IMR-90 (cell line): ENCODE measurements at regions not wholly inside any gene's neighbourhood (a gene's known extent, or its start where the extent isn't known, plus 50 kb on each side); places are given as distances from the start of the nearest gene placed in this dataset.

Source experiments
- ATAC-seq: fragments of 200-7000 bp; cut with Tn5 transposase; 2 replicates; pipeline ENCODE4 v1.9.1; 2020; ENCODE audit warnings: low read depth, mild to moderate bottlenecking, moderate library complexity
- BruUV-seq: library from RNA; stranded (reverse); fragments of 400-500 nt; replicated peaks from 2 replicates; lab custom pipeline; 2021; lab: Mats Ljungman, UMichigan
- CTCF ChIA-PET: fragments of 300-600 bp; formaldehyde crosslinking; extraction: SDS; loops from one replicate; lab custom pipeline; 2021; ENCODE audit warnings: antibody characterized with exemption; lab: Yijun Ruan, JAX
- POLR2A ChIA-PET: fragments of 300-600 bp; sonication (Branson Sonifier 250); formaldehyde crosslinking; loops from one replicate; lab custom pipeline; 2022; ENCODE audit warnings: antibody characterized with exemption; ENCODE audit not compliant: unreplicated experiment; lab: Charles Lee
- DNase-seq: peaks from one replicate; pipeline ENCODE4 v3.0.0; 2013
- H2AFZ ChIP-seq: replicated peaks from 2 replicates; pipeline ENCODE3; 2013; ENCODE audit warnings: low read length, mild to moderate bottlenecking; ENCODE audit not compliant: poor library complexity
- H2AK5ac ChIP-seq: 2 replicates; pipeline ENCODE4 v1.6.1; 2013; ENCODE audit warnings: low read depth, low read length, inconsistent platforms
- H2AK9ac ChIP-seq: replicated peaks from 2 replicates; pipeline ENCODE3; 2013; ENCODE audit warnings: mild to moderate bottlenecking, low read depth, low read length, moderate library complexity; ENCODE audit not compliant: poor library complexity
- H2BK120ac ChIP-seq: 2 replicates; pipeline ENCODE4 v1.6.1; 2013; ENCODE audit warnings: low read depth, low read length, inconsistent platforms
- H2BK15ac ChIP-seq: 3 replicates; pipeline ENCODE4 v1.6.1; 2013; ENCODE audit warnings: low read depth, low read length, inconsistent platforms
- H2BK20ac ChIP-seq: 2 replicates; pipeline ENCODE4 v1.6.1; 2013; ENCODE audit warnings: low read depth, mild to moderate bottlenecking, inconsistent platforms, low read length, moderate library complexity
- H2BK5ac ChIP-seq: 2 replicates; pipeline ENCODE4 v1.6.1; 2013; ENCODE audit warnings: mild to moderate bottlenecking, low read depth, low read length, inconsistent platforms; ENCODE audit not compliant: poor library complexity, severe bottlenecking
- H3K14ac ChIP-seq: replicated peaks from 2 replicates; pipeline ENCODE4 v1.6.1; 2013; ENCODE audit warnings: low read depth, low read length, inconsistent platforms
- H3K18ac ChIP-seq: 2 replicates; pipeline ENCODE4 v1.6.1; 2013; ENCODE audit warnings: low read depth, low read length, control low read depth
- H3K23ac ChIP-seq: 2 replicates; pipeline ENCODE4 v1.6.1; 2013; ENCODE audit warnings: low read depth, low read length, inconsistent platforms
- H3K27ac ChIP-seq: 2 replicates; pipeline ENCODE4 v1.5.1; 2013; ENCODE audit warnings: mild to moderate bottlenecking, control low read depth, low read length; ENCODE audit not compliant: insufficient read depth
- H3K27me3 ChIP-seq: 2 replicates; pipeline ENCODE4 v1.6.1; 2013; ENCODE audit warnings: low read length; ENCODE audit not compliant: control insufficient read depth, insufficient read depth
- H3K36me3 ChIP-seq: 2 replicates; pipeline ENCODE4 v1.6.1; 2013; ENCODE audit warnings: low read length, mixed read lengths; ENCODE audit not compliant: control insufficient read depth, insufficient read depth
- H3K4ac ChIP-seq: 2 replicates; pipeline ENCODE4 v1.6.1; 2013; ENCODE audit warnings: low read depth, low read length, inconsistent platforms
- H3K4me1 ChIP-seq: 2 replicates; pipeline ENCODE4 v1.6.1; 2013; ENCODE audit warnings: low read length, mixed read lengths; ENCODE audit not compliant: control insufficient read depth, insufficient read depth
- H3K4me2 ChIP-seq: 2 replicates; pipeline ENCODE4 v1.6.1; 2013; ENCODE audit warnings: low read depth, mild to moderate bottlenecking, control low read depth, low read length, moderate library complexity
- H3K4me3 ChIP-seq: 2 replicates; pipeline ENCODE4 v1.5.1; 2013; ENCODE audit warnings: low read depth, mild to moderate bottlenecking, control low read depth, low read length, moderate library complexity; ENCODE audit not compliant: insufficient read depth
- H3K56ac ChIP-seq: 2 replicates; pipeline ENCODE4 v1.6.1; 2013; ENCODE audit warnings: low read length, inconsistent platforms; ENCODE audit not compliant: insufficient read depth; ENCODE audit errors: extremely low read depth
- H3K79me1 ChIP-seq, 2 experiments: 2 replicates each; pipeline ENCODE4 v1.6.1; 2013; ENCODE audit warnings: low read length in 2 of 2, inconsistent platforms in 1 of 2, low read depth in 1 of 2
- H3K9ac ChIP-seq: 2 replicates; pipeline ENCODE4 v1.6.1; 2013; ENCODE audit warnings: low read depth, low read length, control low read depth
- H3K9me1 ChIP-seq: 2 replicates; pipeline ENCODE4 v1.6.1; 2013; ENCODE audit warnings: low read length, inconsistent platforms; ENCODE audit not compliant: insufficient read depth
- H3K9me3 ChIP-seq: 2 replicates; pipeline ENCODE4 v1.6.1; 2013; ENCODE audit warnings: low read length; ENCODE audit not compliant: control insufficient read depth, insufficient read depth
- H4K20me1 ChIP-seq: 2 replicates; pipeline ENCODE4 v1.6.1; 2013; ENCODE audit warnings: low read length, inconsistent platforms; ENCODE audit not compliant: insufficient read depth
- H4K5ac ChIP-seq: 2 replicates; pipeline ENCODE4 v1.6.1; 2013; ENCODE audit warnings: mild to moderate bottlenecking, low read depth, low read length, control low read depth
- H4K8ac ChIP-seq, 2 experiments: 2 replicates each; pipeline ENCODE4 v1.6.1; 2013; ENCODE audit warnings: low read depth in 2 of 2, low read length in 2 of 2, control low read depth in 1 of 2, inconsistent platforms in 1 of 2
- H4K91ac ChIP-seq: 2 replicates; pipeline ENCODE4 v1.6.1; 2013; ENCODE audit warnings: low read depth, low read length, inconsistent platforms; ENCODE audit not compliant: insufficient read depth
- BHLHE40 ChIP-seq: fragments of 150-350 bp; IDR thresholded peaks from 2 replicates; pipeline ENCODE4 v1.6.1; 2016; ENCODE audit warnings: mild to moderate bottlenecking, low read depth, low read length
- CEBPB ChIP-seq: IDR thresholded peaks from 2 replicates; pipeline ENCODE4 v1.6.1; 2012; ENCODE audit warnings: low read depth, low read length, improper control_type of control experiment
- CHD1 ChIP-seq: IDR thresholded peaks from 2 replicates; pipeline ENCODE4 v1.6.1; 2012; ENCODE audit warnings: low read depth, low read length, improper control_type of control experiment
- ELK1 ChIP-seq: fragments of 150-350 bp; IDR thresholded peaks from 2 replicates; pipeline ENCODE4 v1.6.1; 2016; ENCODE audit warnings: low read depth, mild to moderate bottlenecking, low read length, moderate library complexity, borderline replicate concordance
- FOS ChIP-seq: fragments of 150-350 bp; IDR thresholded peaks from 2 replicates; pipeline ENCODE4 v1.6.1; 2016; ENCODE audit warnings: low read depth, low read length
- MAFK ChIP-seq: IDR thresholded peaks from 2 replicates; pipeline ENCODE4 v1.6.1; 2012; ENCODE audit warnings: low read depth, low read length, improper control_type of control experiment
- MAZ ChIP-seq: IDR thresholded peaks from 2 replicates; pipeline ENCODE4 v1.6.1; 2012; ENCODE audit warnings: low read depth, mild to moderate bottlenecking, low read length, improper control_type of control experiment, moderate library complexity, borderline replicate concordance
- MXI1 ChIP-seq: IDR thresholded peaks from 2 replicates; pipeline ENCODE4 v1.6.1; 2012; ENCODE audit warnings: low read depth, mild to moderate bottlenecking, low read length, moderate library complexity, borderline replicate concordance
- NFE2L2 ChIP-seq: fragments of 150-350 bp; IDR thresholded peaks from 2 replicates; pipeline ENCODE4 v1.6.1; 2016; ENCODE audit warnings: low read depth, mild to moderate bottlenecking, low read length
- POLR2A ChIP-seq: IDR thresholded peaks from 2 replicates; pipeline ENCODE4 v1.6.1; 2012; ENCODE audit warnings: mild to moderate bottlenecking, low read depth, low read length
- RAD21 ChIP-seq: IDR thresholded peaks from 2 replicates; pipeline ENCODE4 v1.6.1; 2012; ENCODE audit warnings: low read length, improper control_type of control experiment
- RCOR1 ChIP-seq: IDR thresholded peaks from 2 replicates; pipeline ENCODE4 v1.6.1; 2012; ENCODE audit warnings: mild to moderate bottlenecking, low read length, improper control_type of control experiment; ENCODE audit not compliant: insufficient replicate concordance
- RFX5 ChIP-seq: IDR thresholded peaks from 2 replicates; pipeline ENCODE4 v1.8.0; 2012; ENCODE audit warnings: low read depth, mild to moderate bottlenecking, low read length, moderate library complexity
- SMC3 ChIP-seq: fragments of 150-350 bp; IDR thresholded peaks from 2 replicates; pipeline ENCODE4 v1.6.1; 2016; ENCODE audit warnings: low read depth, mild to moderate bottlenecking, antibody characterized with exemption, low read length, moderate library complexity
- WGBS, 2 experiments: methylation state at CpG; one replicate each; pipeline versions ENCODE4 v1.1.5 to v1.1.7; 2013; ENCODE audit warnings: missing lambda C conversion rate in 2 of 2; ENCODE audit not compliant: insufficient read length in 1 of 2; ENCODE audit errors: extremely low coverage in 2 of 2; 5-methylcytosine and 5-hydroxymethylcytosine counted together
- dilution Hi-C: fragments of 300-500 bp; cut with HindIII; formaldehyde crosslinking; loops from one replicate; pipeline ENCODE4 v1.14.3; 2018; ENCODE audit warnings: low sequenced_read_pairs; ENCODE audit not compliant: unreplicated experiment
- in situ Hi-C: fragments of 300-500 bp; cut with MboI; formaldehyde crosslinking; loops from 3 replicates; pipeline ENCODE4 v1.14.3; 2019; ENCODE audit warnings: low sequenced_read_pairs, inconsistent platforms, mixed read lengths
- intact Hi-C: fragments of 100-400 bp; cut with micrococcal nuclease; formaldehyde crosslinking; loops from 2 replicates; pipeline ENCODE4 v1.10.0; 2022
- TF ChIP-seq, protein P1 (sequence below): conservative IDR thresholded peaks from 2 replicates; pipeline ENCODE4 v1.5.1; 2012; ENCODE audit warnings: mild to moderate bottlenecking, low read depth, low read length, improper control_type of control experiment
- TF ChIP-seq, protein P2 (sequence below): fragments of 150-350 bp; IDR thresholded peaks from 2 replicates; pipeline ENCODE4 v1.6.1; 2017; ENCODE audit warnings: mild to moderate bottlenecking, antibody characterized with exemption, low read length, low read depth

DNA sequence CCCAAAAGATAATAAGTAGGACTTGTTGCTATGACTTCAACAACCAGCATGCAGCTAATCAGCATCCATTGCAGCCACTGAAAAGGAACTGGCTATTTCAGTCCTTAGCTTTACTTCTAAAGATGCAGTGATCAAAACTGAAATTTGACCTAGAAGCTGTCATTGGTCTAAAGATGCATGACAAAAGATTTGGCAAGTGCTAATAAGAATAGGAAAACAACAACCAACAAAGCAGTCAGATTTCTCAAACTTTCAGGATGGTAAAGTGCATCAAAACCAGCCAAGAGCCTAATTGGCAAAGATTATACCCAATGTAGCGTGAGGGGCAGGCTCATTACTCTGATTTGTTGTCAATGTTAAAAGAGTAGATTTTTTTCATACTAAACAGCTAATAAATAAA, 77.1 kb upstream of the WDR17 start:
- no peaks in the 10 kb centered on the region for H3K4me1 ChIP-seq
- BruUV-seq: no TSS peak
- DNase-seq (no peak), ATAC-seq (no peak)
- no peak overlapping the region for H3K27ac ChIP-seq
- H3K27me3 ChIP-seq: no peaks in the 10 kb centered on the region
- no peaks in the 10 kb centered on the region for H3K79me1 ChIP-seq
- TF ChIP-seq CEBPB (no peak), RFX5 (no peak), CHD1 (no peak), FOS (no peak), ELK1 (no peak), POLR2A (no peak), BHLHE40 (no peak), RAD21 (no peak), MAFK (no peak), MAZ (no peak), SMC3 (no peak), RCOR1 (no peak), NFE2L2 (no peak), MXI1 (no peak)
- TF ChIP-seq, protein P1, sequence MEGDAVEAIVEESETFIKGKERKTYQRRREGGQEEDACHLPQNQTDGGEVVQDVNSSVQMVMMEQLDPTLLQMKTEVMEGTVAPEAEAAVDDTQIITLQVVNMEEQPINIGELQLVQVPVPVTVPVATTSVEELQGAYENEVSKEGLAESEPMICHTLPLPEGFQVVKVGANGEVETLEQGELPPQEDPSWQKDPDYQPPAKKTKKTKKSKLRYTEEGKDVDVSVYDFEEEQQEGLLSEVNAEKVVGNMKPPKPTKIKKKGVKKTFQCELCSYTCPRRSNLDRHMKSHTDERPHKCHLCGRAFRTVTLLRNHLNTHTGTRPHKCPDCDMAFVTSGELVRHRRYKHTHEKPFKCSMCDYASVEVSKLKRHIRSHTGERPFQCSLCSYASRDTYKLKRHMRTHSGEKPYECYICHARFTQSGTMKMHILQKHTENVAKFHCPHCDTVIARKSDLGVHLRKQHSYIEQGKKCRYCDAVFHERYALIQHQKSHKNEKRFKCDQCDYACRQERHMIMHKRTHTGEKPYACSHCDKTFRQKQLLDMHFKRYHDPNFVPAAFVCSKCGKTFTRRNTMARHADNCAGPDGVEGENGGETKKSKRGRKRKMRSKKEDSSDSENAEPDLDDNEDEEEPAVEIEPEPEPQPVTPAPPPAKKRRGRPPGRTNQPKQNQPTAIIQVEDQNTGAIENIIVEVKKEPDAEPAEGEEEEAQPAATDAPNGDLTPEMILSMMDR: no peak
- TF ChIP-seq, protein P2, sequence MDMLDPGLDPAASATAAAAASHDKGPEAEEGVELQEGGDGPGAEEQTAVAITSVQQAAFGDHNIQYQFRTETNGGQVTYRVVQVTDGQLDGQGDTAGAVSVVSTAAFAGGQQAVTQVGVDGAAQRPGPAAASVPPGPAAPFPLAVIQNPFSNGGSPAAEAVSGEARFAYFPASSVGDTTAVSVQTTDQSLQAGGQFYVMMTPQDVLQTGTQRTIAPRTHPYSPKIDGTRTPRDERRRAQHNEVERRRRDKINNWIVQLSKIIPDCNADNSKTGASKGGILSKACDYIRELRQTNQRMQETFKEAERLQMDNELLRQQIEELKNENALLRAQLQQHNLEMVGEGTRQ: no peak
- ChIA-PET POLR2A (no interaction called here), CTCF (interaction anchor here (1.0 kb wide), 1 partner anchor 13 kb away, joined by 5 read pairs; no protein-coding TSS in a partner anchor)
- H3K4me3 ChIP-seq: no peak overlapping the region
- no peak overlapping the region for H3K18ac ChIP-seq
- intact Hi-C loops: no loop called here
- in situ Hi-C loops: no loop called here
- dilution Hi-C loops: no loop called here
- no peak overlapping the region for H4K8ac ChIP-seq
- no peak overlapping the region for H2AK9ac ChIP-seq
- no peak overlapping the region for H2AK5ac ChIP-seq
- H2BK15ac ChIP-seq: no peak overlapping the region
- H2AFZ ChIP-seq: no peak overlapping the region
- H3K4me2 ChIP-seq: no peak overlapping the region
- H4K91ac ChIP-seq: no peak overlapping the region
- no peak overlapping the region for H3K9ac ChIP-seq
- no peaks in the 10 kb centered on the region for H3K9me1 ChIP-seq
- no peaks in the 10 kb centered on the region for H3K36me3 ChIP-seq
- H3K56ac ChIP-seq: no peak overlapping the region
- H3K14ac ChIP-seq: no peak overlapping the region
- H3K23ac ChIP-seq: no peak overlapping the region
- WGBS, 2 experiments: no CpG with 5 or more reads among the region's 1 CpG
- H2BK5ac ChIP-seq: no peak overlapping the region
- H4K5ac ChIP-seq: no peak overlapping the region
- H3K4ac ChIP-seq: no peak overlapping the region
- H2BK20ac ChIP-seq: no peak overlapping the region
- no peak overlapping the region for H2BK120ac ChIP-seq
- H4K20me1 ChIP-seq: no peaks in the 10 kb centered on the region
- H3K9me3 ChIP-seq: no peaks in the 10 kb centered on the region
